Activated T-helper 2 cell treated with anti-CD3 and anti-CD28 coated beads, Interferon-gamma antibody, Interleukin-2, Interleukin-4, amounts not matched to agents 10 μg/mL and 5 μg/mL and 100 μg/mL, durations not matched to agents 14 hours and 24 hours and 36 hours (primary cell): ENCODE measurements at regions not wholly inside any gene's neighbourhood (a gene's known extent, or its start where the extent isn't known, plus 50 kb on each side); places are given as distances from the start of the nearest gene placed in this dataset.
"Not testable (repeated sequence)": the region's sequence is repeated elsewhere in the genome, so short reads cannot be mapped to it uniquely, and the experiment has no call there.

Experiments used
- DNase-seq: peaks from one replicate; pipeline ENCODE4 v3.0.0; 2021; ENCODE audit warnings: low spot score
- H3K27ac Mint-ChIP-seq: one replicate; pipeline ENCODE4 v1.8.0; 2021; ENCODE audit warnings: mixed read lengths
- H3K27me3 Mint-ChIP-seq: one replicate; pipeline ENCODE4 v1.8.0; 2021; ENCODE audit warnings: low read depth, mixed read lengths
- H3K36me3 Mint-ChIP-seq: one replicate; pipeline ENCODE4 v1.8.0; 2021; ENCODE audit warnings: low read depth, mixed read lengths
- H3K4me1 Mint-ChIP-seq: one replicate; pipeline ENCODE4 v1.8.0; 2021; ENCODE audit warnings: low read depth, mixed read lengths
- H3K4me3 Mint-ChIP-seq: one replicate; pipeline ENCODE4 v1.8.0; 2021; ENCODE audit warnings: low read depth, mild to moderate bottlenecking, moderate library complexity, mixed read lengths
- H3K9me3 Mint-ChIP-seq: one replicate; pipeline ENCODE4 v1.8.0; 2021; ENCODE audit warnings: mixed read lengths
- intact Hi-C: fragments of 100-400 bp; cut with micrococcal nuclease; formaldehyde crosslinking; loops from one replicate; pipeline ENCODE4 v1.15.1; 2023

GRCh38 chr14:28953973-28954372 lies 187.4 kb downstream of the FOXG1 start:
- no peak for DNase-seq
- no peaks in the 10 kb centered on the region for H3K27me3 Mint-ChIP-seq
- no peak overlapping the region for H3K4me3 Mint-ChIP-seq
- peaks cover 80% of the 10 kb centered on the region for H3K9me3 Mint-ChIP-seq
- intact Hi-C loops, result no loop called here
- H3K27ac Mint-ChIP-seq, result no peak overlapping the region
- H3K4me1 Mint-ChIP-seq, result no peaks in the 10 kb centered on the region
- no peaks in the 10 kb centered on the region for H3K36me3 Mint-ChIP-seq

GRCh38 chr14:28966416-28967233 lies 200.0 kb downstream of the FOXG1 start:
- H3K36me3 Mint-ChIP-seq, result no peaks in the 10 kb centered on the region
- no peaks in the 10 kb centered on the region for H3K4me1 Mint-ChIP-seq
- H3K9me3 Mint-ChIP-seq, result peaks cover 36% of the 10 kb centered on the region
- no peak overlapping the region for H3K4me3 Mint-ChIP-seq
- H3K27me3 Mint-ChIP-seq, result no peaks in the 10 kb centered on the region
- intact Hi-C loops, result no loop called here
- no peak for DNase-seq
- H3K27ac Mint-ChIP-seq, result no peak overlapping the region

- no peaks in the 10 kb centered on the region for H3K36me3 Mint-ChIP-seq
- DNase-seq, result no peak
- H3K4me3 Mint-ChIP-seq, result no peak overlapping the region
- H3K27ac Mint-ChIP-seq, result no peak overlapping the region
- no peaks in the 10 kb centered on the region for H3K27me3 Mint-ChIP-seq
- H3K9me3 Mint-ChIP-seq, result peaks cover 44% of the 10 kb centered on the region
- intact Hi-C loops, result no loop called here
- H3K4me1 Mint-ChIP-seq, result no peaks in the 10 kb centered on the region
Measured at GRCh38 chr14:28975084-28975483, 208.5 kb downstream of the FOXG1 start.

- no peaks in the 10 kb centered on the region for H3K36me3 Mint-ChIP-seq
- H3K27me3 Mint-ChIP-seq, result no peaks in the 10 kb centered on the region
- DNase-seq, result no peak
- H3K4me3 Mint-ChIP-seq, result no peak overlapping the region
- H3K4me1 Mint-ChIP-seq, result no peaks in the 10 kb centered on the region
- peaks cover 75% of the 10 kb centered on the region for H3K9me3 Mint-ChIP-seq
- intact Hi-C loops, result no loop called here
- H3K27ac Mint-ChIP-seq, result no peak overlapping the region
Measured at GRCh38 chr14:28982228-28982627, 215.6 kb downstream of the FOXG1 start.

- Mint-ChIP-seq H3K4me3 (no peak overlapping the region), H3K36me3 (no peaks in the 10 kb centered on the region), H3K27me3 (no peaks in the 10 kb centered on the region), H3K27ac (no peak overlapping the region), H3K4me1 (no peaks in the 10 kb centered on the region), H3K9me3 (peaks cover 80% of the 10 kb centered on the region)
- DNase-seq, result no peak
- intact Hi-C loops, result no loop called here
Measured at GRCh38 chr14:28983279-28983678, 216.7 kb downstream of the FOXG1 start.

GRCh38 chr14:28987516-28987915 lies 220.9 kb downstream of the FOXG1 start:
- intact Hi-C loops, result no loop called here
- Mint-ChIP-seq H3K4me1 (no peaks in the 10 kb centered on the region), H3K27me3 (no peaks in the 10 kb centered on the region), H3K27ac (no peak overlapping the region), H3K9me3 (peaks cover 63% of the 10 kb centered on the region), H3K4me3 (no peak overlapping the region), H3K36me3 (no peaks in the 10 kb centered on the region)
- no peak for DNase-seq

GRCh38 chr14:28997196-28997595 lies 230.6 kb downstream of the FOXG1 start:
- H3K27me3 Mint-ChIP-seq, H3K36me3 Mint-ChIP-seq, H3K4me1 Mint-ChIP-seq, H3K27ac Mint-ChIP-seq, DNase-seq, intact Hi-C loops, H3K4me3 Mint-ChIP-seq: not testable (repeated sequence)
- peaks cover 34% of the 10 kb centered on the region for H3K9me3 Mint-ChIP-seq

- Mint-ChIP-seq H3K27ac (no peak overlapping the region), H3K4me1 (no peaks in the 10 kb centered on the region), H3K9me3 (peaks cover 39% of the 10 kb centered on the region), H3K36me3 (no peaks in the 10 kb centered on the region), H3K27me3 (no peaks in the 10 kb centered on the region), H3K4me3 (no peak overlapping the region)
- no peak for DNase-seq
- intact Hi-C loops, result no loop called here
Measured at GRCh38 chr14:28999656-29000055, 233.1 kb downstream of the FOXG1 start.

GRCh38 chr14:29005647-29006046 lies 239.1 kb downstream of the FOXG1 start:
- no peaks in the 10 kb centered on the region for H3K4me1 Mint-ChIP-seq
- DNase-seq, result no peak
- no peaks in the 10 kb centered on the region for H3K27me3 Mint-ChIP-seq
- H3K9me3 Mint-ChIP-seq, result peaks cover 25% of the 10 kb centered on the region
- no peak overlapping the region for H3K4me3 Mint-ChIP-seq
- intact Hi-C loops, result no loop called here
- no peaks in the 10 kb centered on the region for H3K36me3 Mint-ChIP-seq
- H3K27ac Mint-ChIP-seq, result no peak overlapping the region

GRCh38 chr14:29007990-29008389 lies 241.4 kb downstream of the FOXG1 start:
- no peak overlapping the region for H3K4me3 Mint-ChIP-seq
- intact Hi-C loops, result no loop called here

GRCh38 chr14:29016050-29016900 lies 249.7 kb downstream of the FOXG1 start:
- no peaks in the 10 kb centered on the region for H3K36me3 Mint-ChIP-seq
- H3K4me3 Mint-ChIP-seq, result no peak overlapping the region
- no peaks in the 10 kb centered on the region for H3K4me1 Mint-ChIP-seq
- H3K9me3 Mint-ChIP-seq, result peaks cover 36% of the 10 kb centered on the region
- no peaks in the 10 kb centered on the region for H3K27me3 Mint-ChIP-seq
- intact Hi-C loops, result no loop called here
- DNase-seq, result no peak
- H3K27ac Mint-ChIP-seq, result no peak overlapping the region

More at GRCh38 chr14:29007990-29008389, 241.4 kb downstream of the FOXG1 start:
- no peaks in the 10 kb centered on the region for H3K27me3 Mint-ChIP-seq
- peaks cover 34% of the 10 kb centered on the region for H3K9me3 Mint-ChIP-seq
- no peak overlapping the region for H3K27ac Mint-ChIP-seq
- H3K36me3 Mint-ChIP-seq, result no peaks in the 10 kb centered on the region
- no peaks in the 10 kb centered on the region for H3K4me1 Mint-ChIP-seq
- DNase-seq, result no peak

- intact Hi-C loops, H3K36me3 Mint-ChIP-seq, H3K4me1 Mint-ChIP-seq, H3K27me3 Mint-ChIP-seq, H3K4me3 Mint-ChIP-seq, H3K27ac Mint-ChIP-seq, DNase-seq: not testable (repeated sequence)
- H3K9me3 Mint-ChIP-seq, result peaks cover 53% of the 10 kb centered on the region
Measured at GRCh38 chr14:29023505-29023904, 256.9 kb downstream of the FOXG1 start.

GRCh38 chr14:29027441-29027840 lies 260.9 kb downstream of the FOXG1 start:
- DNase-seq, H3K4me3 Mint-ChIP-seq, H3K4me1 Mint-ChIP-seq, H3K36me3 Mint-ChIP-seq, H3K27me3 Mint-ChIP-seq, H3K27ac Mint-ChIP-seq, intact Hi-C loops: not testable (repeated sequence)
- peaks cover 51% of the 10 kb centered on the region for H3K9me3 Mint-ChIP-seq
